ENCODE measurements at regions not wholly inside any gene's neighbourhood (a gene's known extent, or its start where the extent isn't known, plus 50 kb on each side); places are given as distances from the start of the nearest gene placed in this dataset.
A peak's percentile ranks its signal among the peaks of the same experiment; 100 is the strongest.

DNA sequence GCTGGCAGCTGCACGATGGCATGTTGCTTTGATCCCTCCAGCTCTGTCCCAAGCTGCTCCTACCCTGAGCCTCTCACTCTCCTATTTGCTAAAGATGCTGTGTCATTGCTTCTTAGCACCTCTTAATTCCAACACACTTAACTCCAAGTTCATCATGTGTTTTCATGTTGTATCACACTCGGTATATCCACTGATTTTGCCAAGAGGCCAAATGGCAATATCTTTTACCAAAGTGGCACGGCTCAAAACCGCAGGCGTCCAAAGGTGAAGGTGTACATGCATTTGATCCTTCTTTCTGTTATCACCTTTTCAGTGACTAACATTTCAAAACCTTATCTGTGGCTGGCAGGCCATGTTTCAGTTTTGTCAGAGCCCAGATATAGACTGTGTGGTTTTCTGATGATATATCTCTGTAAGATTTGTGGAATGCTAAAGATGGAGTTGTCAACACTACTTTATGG is 217.0 kb downstream of the TBX18 start (continued):
- TF ChIP-seq CBX3 (IDR thresholded peaks at IDR 0.05; ENCODE audit: borderline replicate concordance in 1 of 2, low read length in 2 of 2) (0 out of 3 replicates have a peak, but pooled peaks of 1 of the 2 experiments have one; percentile 40), NRF1 (conservative IDR thresholded peaks at IDR 0.05 in 1 of 2, IDR thresholded peaks at IDR 0.05 in 1 of 2) (no peak), GTF3C2 (IDR thresholded peaks at IDR 0.05; ENCODE audit: borderline replicate concordance, extremely low read depth, insufficient read length) (no peak), CCNT2 (IDR thresholded peaks at IDR 0.05; ENCODE audit: borderline replicate concordance, extremely low read depth, insufficient read length, low read depth, low read length) (peak; percentile 67), NFE2L1 (tag; IDR thresholded peaks at IDR 0.05; ENCODE audit: borderline replicate concordance, low read depth) (peak; percentile 76), ZBTB7A (IDR thresholded peaks at IDR 0.05; ENCODE audit: borderline replicate concordance, control insufficient read depth, low read depth, low read length) (no peak), NFE2 (IDR thresholded peaks at IDR 0.05; ENCODE audit: low read depth) (peak; percentile 91), TCFL5 (CRISPR knock-in tag; conservative IDR thresholded peaks at IDR 0.05) (no peak), ARNT (IDR thresholded peaks at IDR 0.05) (peak; percentile 43 to 92; a peak in 3 of 4 replicates), CBFB (CRISPR knock-in tag; IDR thresholded peaks at IDR 0.05) (peak; percentile 89; the same call in 1 of the 2 replicates), ZBTB8A (IDR thresholded peaks at IDR 0.05; ENCODE audit: partially characterized antibody) (no peak), CHD1 (IDR thresholded peaks at IDR 0.05; ENCODE audit: low read length) (no peak), STAT5A (IDR thresholded peaks at IDR 0.05; ENCODE audit: borderline replicate concordance, low read length) (peak; percentile 85; the same call in 1 of the 2 replicates), ZNF584 (CRISPR knock-in tag; IDR thresholded peaks at IDR 0.05; ENCODE audit: low read depth) (peak; percentile 84), ZNF165 (CRISPR knock-in tag; IDR thresholded peaks at IDR 0.05; ENCODE audit: borderline replicate concordance) (no peak), ZNF766 (CRISPR knock-in tag; conservative IDR thresholded peaks at IDR 0.05) (peak; percentile 89)
- TF ChIP-seq, protein P1, sequence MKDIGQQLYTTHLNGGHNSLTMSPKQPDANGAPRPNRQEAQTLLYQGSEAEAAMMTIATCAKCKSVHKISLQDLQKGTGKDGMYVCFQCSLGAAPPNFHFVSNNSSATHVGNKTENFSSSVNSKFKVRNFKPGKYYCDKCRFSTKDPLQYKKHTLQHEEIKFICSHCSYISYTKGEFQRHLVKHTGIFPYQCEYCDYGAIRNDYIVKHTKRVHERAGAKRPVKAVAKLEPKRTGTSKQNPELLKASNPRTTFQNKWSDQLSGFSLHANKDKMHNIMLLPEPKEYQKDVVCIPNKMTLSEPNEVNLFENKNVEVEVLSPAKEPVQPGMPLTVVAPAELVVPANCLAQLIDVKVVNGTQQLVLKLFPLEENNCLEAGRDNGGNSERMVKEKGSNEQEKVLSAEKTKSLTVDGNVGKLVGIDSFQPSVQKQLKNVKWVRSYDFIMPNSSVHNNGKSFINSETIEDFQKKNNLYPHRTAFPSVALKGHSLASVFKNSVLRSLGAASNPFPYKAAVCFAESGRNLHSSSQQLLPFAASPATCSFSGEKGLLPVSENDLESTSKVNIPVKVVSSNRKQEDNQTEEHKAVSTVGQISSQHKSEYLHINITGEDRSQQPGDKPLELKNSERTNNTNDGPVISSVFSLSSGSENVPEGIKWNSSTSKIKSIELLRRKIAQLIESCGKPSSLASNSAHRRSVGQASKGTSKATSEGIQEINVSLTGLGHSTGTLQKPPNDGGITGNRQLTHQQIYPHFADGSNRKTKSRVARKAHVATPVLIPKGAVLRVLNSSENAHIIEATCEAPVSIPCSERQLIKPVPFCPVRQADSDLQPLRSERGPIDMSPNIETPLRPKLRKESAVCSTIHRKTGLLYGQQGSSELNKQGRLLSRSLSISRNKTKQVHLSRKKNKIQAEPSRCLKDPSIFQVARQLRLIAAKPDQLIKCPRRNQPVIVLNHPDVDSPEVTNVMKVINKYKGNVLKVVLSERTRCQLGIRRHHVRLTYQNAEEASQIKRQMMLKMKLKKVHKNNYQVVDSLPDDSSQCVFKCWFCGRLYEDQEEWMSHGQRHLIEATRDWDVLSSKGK (CRISPR knock-in tag; IDR thresholded peaks at IDR 0.05): no peak
- TF ChIP-seq, protein P2, sequence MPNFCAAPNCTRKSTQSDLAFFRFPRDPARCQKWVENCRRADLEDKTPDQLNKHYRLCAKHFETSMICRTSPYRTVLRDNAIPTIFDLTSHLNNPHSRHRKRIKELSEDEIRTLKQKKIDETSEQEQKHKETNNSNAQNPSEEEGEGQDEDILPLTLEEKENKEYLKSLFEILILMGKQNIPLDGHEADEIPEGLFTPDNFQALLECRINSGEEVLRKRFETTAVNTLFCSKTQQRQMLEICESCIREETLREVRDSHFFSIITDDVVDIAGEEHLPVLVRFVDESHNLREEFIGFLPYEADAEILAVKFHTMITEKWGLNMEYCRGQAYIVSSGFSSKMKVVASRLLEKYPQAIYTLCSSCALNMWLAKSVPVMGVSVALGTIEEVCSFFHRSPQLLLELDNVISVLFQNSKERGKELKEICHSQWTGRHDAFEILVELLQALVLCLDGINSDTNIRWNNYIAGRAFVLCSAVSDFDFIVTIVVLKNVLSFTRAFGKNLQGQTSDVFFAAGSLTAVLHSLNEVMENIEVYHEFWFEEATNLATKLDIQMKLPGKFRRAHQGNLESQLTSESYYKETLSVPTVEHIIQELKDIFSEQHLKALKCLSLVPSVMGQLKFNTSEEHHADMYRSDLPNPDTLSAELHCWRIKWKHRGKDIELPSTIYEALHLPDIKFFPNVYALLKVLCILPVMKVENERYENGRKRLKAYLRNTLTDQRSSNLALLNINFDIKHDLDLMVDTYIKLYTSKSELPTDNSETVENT (CRISPR knock-in tag; IDR thresholded peaks at IDR 0.05): no peak

All from K562 (cell line).